HG03095 (cell line): ENCODE measurements at regions not wholly inside any gene's neighbourhood (a gene's known extent, or its start where the extent isn't known, plus 50 kb on each side); places are given as distances from the start of the nearest gene placed in this dataset.

Experiments used
- ATAC-seq: cut with Tn5 transposase; IDR thresholded peaks from one replicate; pipeline ENCODE4 v1.9.1; 2021; ENCODE audit warnings: moderate library complexity; ENCODE audit not compliant: unreplicated experiment

DNA sequence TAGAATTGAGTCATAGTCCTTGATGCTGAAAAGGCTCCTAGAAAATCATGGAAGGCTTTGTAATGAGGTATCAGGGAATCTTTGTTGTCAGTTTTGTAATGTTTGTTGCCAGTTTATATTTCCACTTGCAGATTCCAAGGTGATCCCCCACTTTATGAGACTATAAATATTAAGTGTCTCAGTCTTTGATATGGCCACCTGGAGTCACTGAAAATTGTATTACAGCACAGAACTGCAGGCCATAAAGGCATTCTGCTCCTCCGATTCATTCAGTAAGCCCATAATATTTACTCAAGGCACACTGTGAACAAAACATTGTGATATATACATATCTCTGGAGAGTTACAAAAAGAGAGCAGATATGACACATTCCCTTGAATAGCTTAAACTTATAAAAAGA, 457.8 kb upstream of the ZNF385D start:
- no peak for ATAC-seq

DNA sequence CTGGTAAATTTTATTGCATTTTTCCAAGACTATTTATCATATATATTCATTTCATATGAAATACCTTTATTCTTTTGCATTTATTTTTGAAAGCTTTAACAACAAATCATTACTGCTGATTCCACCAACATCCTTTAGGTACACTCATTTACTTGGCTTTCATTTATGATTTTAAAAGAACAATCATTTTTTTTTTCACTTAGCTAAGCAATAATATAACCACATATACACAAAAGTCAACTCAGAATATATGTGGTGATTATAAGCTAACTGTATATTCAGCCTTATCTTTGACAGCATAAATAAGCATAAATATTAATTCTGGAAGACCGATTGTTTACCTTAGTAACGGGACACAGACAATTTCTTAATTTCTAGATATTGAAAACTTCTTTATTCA, 458.6 kb upstream of the ZNF385D start:
- ATAC-seq = no peak

DNA sequence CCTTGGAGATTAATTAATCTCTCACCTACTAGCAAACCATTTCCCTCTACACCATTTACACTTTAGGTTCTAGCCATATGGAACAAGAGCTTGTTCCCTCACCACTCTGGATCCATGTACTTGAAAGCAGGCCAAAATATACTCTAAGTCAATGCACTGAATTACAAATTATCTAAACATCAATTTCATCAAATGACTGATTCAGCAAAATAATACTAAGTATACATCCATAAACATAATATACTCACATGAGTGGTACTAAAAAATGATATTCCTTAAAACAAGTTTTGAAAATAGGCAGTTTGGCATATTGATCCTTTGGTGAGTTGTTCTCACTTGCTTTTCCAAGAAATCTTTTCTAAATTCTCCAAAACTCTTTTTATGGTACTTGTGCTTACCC, 459.7 kb upstream of the ZNF385D start:
- no peak for ATAC-seq

DNA sequence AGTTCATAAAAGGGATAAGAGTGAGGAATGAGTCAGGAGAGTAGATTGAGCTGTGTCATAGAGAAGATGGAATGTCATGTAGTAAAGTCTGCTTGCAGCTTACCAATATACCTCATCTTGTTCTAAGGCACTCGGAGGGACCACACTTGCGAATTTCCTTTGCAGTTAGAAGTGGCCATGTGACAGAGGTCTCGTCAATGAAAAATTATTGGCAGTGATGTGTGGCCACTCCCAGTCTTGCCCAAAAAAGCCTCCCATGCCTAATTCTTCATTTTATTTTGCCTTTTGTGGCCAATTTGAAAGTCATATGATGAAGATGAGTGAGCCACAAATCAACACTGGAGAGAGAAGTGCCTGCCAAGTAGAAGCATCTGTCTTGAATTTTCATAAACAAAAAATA, 465.6 kb upstream of the ZNF385D start:
- ATAC-seq = no peak

DNA sequence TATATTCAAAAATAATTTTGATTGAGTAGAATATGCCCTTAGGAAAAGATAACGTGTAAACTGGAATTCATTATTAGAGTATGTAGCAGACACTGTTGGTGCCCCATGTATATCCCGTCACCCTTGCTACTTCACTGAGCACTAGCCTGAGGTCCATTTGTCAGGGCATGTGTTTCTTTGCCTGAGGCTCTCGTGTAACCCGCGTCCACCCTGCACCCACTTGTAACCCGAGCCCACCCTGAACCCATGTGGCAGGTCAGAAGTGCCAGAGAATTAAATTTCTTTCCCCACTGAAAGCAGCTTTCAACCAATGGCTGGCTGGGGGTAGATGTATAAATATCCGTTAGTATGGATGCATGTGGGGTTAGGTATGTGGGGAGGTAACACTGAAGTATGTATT, 474.2 kb upstream of the ZNF385D start:
- no peak for ATAC-seq

DNA sequence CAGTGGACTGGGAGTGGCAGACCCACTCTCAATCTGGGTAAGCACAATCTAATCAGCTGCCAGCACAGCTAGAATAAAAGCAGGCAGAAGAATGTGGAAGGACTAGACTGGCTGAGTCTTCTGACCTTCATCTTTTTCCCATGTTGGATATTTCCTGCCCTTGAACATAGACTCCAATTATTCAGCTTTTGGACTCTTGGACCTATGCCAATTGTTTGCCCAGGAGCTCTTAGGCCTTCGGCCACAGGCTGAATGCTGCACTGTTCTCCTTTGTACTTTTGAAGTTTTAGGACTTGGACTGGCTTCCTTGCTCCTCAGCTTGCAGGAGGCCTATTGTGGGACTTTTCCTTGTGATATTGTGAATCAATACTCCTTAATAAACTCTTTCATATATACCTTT, 477.7 kb upstream of the ZNF385D start:
- ATAC-seq = no peak

DNA sequence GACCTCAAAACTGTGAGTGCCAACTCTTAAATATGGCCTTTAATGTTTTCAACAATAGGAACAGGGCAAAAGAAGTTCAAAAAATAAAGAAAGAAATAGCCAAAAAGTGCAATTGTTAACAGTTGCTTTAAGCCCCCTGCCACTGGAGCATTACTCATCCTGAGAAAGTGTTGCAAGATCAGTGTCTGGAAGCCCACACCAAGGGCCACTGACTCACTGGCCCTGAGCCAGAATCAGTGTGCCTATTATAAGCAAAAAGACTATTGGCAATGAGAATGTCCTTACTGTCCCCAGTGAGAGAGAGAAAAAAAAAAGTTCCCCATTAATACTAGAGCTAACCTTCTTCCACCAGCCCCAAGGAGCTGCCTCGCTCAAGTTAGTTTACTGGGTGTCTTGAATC, 480.1 kb upstream of the ZNF385D start:
- no peak for ATAC-seq

DNA sequence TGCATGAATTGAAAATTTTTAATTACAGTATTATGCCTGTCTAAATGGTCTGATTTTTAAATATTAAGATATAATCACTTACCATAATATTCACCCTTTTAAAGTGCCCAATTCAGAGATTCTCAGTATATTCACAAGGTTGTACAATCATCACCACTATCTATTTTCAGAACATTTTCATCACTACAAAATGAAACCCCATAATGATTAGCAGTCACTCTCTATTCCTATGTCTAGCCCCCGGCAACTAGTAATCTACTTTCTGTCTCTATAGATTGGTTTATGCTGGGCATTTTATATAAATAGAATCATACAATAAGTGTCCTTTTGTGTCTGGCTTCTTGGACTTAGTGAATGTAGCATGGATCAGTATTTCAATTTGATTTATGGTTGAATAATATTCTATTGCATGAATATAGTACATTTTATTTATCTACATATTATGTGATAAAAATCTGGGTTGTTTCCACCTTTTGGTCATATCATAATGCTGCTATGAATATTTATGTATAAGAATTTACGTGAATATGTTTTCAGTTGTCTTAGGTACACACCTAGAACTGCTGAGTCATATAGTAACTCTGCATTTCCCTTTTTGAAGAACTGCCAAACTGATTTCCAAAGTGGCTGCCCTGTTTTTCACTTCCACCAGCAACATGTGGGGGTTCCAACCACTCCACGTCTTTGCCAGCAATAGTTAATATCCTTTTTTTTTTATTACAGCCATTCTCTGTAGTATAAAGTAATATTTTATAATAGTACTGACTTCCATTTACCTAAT, 485.7 kb upstream of the ZNF385D start:
- ATAC-seq = no peak

DNA sequence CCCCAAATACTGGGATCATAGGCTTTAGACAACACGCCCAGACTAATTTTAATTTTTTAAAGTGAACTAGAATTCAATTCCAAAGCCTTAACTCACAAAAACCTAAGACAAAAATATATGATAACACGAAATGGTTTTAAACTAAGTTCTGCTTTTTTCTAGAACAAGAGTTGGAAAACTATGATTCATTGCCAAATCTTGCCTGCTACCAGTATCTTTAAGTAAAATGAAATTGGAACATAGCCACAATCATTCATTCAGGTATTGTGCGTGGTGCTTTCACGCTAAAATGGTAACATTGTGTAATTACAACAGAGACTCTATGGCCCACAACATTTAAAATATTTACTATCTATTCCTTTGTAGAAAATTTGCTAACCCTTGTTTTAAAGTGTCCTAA, 488.0 kb upstream of the ZNF385D start:
- ATAC-seq = no peak

DNA sequence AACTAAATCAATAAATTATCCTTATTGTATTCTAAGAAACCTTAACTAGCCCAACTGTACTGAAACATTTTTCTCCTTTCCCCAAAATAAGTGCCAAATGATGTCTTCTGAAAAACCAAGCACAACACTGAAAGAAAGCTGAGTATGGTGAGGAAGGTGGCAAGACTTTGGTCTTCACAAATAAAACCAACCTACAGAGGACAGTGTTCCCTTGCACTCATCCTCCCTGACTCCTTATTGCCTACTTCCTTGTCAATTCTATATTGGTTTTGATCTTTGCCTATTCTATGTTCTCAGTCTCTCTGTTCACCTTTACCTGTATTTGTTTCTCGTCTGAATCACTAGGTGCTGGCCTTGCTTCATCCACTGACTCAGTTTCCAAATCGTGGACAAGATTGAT, 490.1 kb upstream of the ZNF385D start:
- no peak for ATAC-seq

DNA sequence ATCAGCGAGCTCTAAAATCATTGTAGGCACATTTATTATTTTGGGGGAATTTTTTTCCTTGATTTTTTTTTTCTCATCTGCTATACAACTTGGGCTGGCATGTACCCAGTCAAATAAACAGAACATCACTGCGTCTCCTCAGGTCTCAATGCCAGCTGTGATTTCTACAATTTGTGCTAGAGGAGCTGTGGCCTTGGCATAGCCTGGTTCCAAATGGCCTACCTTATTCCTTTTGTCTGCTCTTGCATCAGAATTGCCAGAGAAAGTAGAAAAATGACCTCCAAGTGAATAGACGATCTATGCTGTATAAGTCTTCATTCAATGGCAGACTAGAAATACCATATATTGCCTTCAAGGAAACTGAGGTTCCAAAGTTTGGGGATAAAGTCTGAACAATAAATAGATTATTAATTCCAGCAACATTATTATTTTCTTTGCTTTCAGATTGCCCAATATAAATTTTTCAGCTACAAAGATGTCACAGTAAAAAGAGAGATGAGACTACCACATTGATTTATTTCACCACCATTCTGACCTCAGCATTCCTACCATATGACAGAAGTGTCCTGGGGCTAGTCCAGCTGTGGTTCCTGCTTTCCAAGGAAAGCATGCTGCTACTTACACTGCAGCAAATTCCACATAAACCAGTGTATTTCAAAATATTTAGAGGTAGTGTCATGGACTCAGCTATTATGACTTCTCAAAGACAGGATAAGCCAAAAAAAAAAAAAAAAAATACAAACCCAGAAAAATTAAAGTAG, 493.9 kb upstream of the ZNF385D start:
- ATAC-seq = no peak

DNA sequence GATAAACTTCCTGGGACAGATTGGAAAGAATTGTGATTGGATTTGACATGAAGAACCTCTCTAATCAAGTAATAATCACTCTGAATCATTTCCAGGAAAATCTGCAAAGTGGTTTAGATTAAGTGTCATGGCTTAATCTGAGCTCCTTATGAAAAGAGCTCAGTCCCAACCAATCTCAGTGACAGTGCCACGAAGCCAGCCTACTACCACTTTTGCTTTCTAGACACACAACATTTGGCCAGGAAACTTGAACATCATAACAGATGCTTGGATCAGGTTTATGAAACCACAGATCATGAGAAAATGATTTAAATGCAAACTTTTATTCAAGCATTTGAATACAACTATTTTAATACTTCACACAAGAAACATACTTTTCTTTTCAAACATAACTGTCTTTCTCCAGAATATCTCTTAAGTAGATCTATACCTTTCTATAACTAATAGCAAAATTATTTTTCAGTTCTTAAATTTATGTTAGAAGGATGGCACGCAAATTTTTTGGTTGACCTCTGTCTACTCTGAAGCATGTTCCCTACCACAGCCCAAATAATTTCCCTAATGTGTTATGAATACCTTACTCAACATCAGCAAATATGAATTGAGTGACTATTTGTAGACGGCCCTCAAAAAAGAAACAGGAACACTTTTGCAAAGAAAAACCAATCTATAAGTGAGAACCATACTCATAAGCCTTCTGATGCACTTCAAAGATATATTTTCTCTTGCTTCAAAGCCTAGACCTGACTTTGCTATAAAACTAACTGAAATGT, 495.0 kb upstream of the ZNF385D start:
- no peak for ATAC-seq

DNA sequence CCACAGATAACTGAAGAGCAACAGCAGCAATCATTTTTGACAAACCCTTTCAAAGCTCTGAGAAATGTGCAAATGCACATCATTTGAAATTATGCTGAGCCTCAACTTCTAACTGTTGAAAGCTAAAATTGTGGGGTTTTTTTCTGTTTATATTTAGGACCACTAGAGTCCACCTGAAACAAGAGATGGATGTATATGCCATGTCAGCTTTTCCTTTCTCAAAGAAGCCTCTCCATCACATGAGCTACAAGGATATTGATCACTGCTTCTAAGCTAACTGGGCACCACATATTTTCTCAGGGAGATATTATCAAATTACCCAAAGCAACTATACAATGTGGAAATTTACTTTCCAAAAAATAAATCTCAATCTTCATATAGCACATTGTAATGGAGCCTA, 498.6 kb upstream of the ZNF385D start:
- no peak for ATAC-seq

DNA sequence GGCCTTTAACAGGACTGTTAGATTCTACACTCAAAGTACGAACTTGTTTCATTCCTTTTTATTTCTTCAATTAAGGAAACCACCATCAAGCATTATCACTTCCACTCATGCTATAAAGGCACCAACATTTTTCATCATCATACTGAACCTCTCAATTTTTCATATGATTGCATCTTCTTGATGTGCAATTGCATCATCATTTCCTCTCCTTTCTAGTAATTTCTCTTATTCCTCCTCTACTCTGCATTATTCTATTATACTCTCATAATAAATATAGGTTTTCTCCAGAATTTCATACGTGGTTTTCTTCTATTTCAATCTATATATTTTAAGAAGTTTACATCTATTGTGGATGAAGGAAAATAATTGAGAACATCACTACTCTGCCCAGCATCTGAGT, 506.2 kb upstream of the ZNF385D start:
- no peak for ATAC-seq

DNA sequence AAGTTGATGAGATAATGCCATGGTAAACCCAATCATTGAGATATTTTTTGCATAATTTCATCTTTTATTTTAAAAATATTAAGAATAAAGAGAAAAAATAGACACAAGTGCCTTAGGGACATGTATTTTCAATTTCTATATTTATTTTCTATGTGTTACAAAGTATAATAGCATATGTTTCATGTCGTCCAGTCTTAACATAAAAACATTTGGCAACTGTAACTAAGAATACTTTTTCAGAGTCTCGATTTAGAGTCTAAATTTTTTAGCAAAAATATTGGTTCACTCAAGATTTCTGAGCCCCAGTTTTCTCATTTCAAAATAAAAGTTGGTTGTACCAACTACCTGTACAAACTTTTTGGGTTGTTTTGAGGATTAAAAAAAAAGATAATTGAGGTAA, 511.4 kb upstream of the ZNF385D start:
- ATAC-seq = no peak

DNA sequence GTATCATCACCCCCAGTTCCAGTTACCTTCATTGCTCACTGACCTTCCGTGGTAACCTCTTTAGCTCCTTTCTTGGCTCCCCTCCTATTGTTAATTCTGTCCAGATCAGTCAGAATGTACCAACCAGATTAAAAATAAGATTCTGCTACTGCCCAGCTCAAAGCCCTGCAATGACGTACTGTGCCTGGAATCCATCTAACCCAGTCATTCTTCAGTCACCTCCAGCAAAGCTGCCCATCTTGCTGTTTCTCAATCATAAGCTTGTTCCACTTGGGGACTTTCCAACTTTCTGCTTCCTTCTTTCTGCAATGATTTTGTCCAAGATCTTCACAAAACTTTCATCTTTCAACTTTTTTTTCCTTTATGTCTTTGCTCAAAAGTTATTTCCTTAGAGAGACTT, 512.0 kb upstream of the ZNF385D start:
- no peak for ATAC-seq

DNA sequence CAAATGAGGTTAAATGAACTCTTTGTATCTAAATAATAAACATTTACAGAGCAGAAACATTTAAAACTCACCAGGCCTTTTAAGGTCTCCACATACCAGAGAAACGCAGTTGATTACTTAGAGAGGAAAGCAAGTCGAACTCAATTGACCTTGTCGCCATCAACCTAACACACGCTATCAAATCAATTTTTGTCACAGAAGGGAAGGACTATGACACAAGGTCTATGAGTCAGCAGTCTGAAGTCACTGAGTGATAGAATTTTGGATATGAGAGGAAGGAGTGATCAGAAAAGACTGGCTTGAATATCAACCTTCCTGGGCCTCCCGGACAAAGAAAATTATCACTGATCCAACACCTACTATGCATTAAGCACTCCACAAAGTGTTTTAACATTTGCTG, 514.4 kb upstream of the ZNF385D start:
- no peak for ATAC-seq

DNA sequence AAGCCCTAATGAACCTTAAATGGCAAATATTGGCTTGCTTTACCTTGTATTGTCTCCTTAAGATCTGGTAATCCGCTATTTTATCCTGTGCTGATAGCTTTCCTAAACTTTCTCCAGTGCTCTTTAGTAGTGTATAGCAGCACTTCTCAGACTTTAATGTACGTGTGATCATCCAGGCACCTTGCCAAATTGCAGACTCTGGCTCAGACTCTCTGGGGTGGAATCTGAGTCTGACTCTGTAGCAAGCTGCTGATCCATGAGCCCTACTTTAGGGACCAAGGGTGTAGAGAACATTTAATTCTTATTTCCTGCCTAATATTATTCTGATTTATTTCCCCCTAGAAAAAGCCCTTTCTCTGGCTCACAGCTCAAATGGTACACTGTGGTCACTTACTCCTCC, 518.8 kb upstream of the ZNF385D start:
- ATAC-seq = no peak

DNA sequence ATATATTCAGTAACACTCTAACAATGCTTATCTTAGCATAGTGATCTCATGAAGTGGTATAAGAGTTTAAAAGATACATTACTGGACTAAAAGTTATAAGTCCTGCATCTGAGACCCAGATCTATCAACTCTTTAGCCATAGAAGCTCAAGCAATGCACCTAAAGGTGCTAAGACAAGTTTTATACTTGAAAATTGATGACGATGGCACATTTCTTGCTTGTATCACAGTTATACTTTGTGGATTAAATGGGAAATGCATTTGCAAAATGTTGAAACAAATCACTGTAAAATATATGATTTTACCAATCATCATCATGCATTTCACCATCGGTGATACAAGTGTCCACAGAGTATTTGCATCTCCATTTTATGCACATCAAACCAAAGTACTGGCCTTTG, 525.3 kb upstream of the ZNF385D start:
- no peak for ATAC-seq

DNA sequence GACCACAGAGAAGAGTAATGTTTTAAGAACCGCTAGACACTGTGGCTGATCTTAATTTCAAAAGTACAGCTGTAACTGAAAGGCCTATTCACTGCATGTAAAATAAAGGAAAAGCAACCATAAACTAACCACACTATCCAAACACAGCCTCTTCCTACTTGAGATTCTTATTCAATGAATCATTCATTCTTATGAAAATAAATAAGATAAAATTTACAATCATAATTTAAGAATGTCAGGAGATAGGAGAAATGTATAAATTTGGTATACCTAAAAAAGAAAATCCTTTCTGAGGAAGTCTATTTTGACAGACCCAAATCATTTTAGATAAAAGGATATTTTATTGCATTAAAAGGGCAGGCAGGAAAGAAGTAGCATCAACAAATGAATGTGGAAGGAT, 533.5 kb upstream of the ZNF385D start:
- no peak for ATAC-seq

DNA sequence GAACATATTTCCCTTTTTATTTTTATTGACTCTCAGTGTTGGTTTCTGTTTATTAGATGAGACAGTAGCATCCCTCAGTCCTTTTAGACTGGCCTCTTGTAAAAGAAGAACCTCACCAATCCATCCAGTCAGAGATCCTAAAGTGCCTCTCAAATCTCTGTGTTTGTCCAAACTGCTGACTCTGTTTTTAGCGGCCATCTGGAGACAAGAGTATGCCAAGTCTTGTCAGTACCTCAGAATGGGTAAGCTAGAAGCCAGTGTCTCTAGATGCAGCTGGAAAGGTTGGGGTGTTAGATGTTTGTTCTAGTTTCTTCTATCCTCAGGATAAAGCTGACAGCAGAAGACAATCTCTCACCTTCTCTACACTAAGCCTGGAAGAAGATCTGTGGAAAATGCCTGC, 537.7 kb upstream of the ZNF385D start:
- ATAC-seq = no peak

DNA sequence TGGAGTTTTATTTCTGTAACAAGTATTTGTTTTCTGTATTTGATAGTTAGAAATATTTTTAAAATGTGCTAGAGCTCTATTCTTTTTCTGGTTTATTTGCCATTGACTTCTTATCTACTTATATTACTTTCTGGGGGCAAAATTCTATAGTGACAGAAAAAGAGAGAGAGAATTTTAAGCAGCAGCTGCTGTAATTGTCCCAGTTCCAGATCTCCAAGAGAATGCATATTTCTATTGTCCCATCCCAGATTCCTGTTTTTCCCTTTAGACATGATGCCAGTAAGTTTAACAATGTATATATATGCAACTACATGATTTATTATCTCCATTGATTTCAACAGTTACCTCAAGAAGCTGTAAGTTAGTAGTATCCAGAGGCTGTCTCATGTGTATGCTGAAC, 541.7 kb upstream of the ZNF385D start:
- no peak for ATAC-seq
